GM12865 (cell line): ENCODE measurements at regions not wholly inside any gene's neighbourhood (a gene's known extent, or its start where the extent isn't known, plus 50 kb on each side); places are given as distances from the start of the nearest gene placed in this dataset.

Experiments used
- DNase-seq: peaks from one replicate; pipeline ENCODE4 v3.0.0; 2010; ENCODE audit warnings: low read depth
- H3K4me3 ChIP-seq: 2 replicates; pipeline ENCODE4 v1.5.1; 2011; ENCODE audit warnings: mild to moderate bottlenecking, low read depth, low read length, control low read depth
- TF ChIP-seq, protein P1 (sequence below): IDR thresholded peaks from 2 replicates; pipeline ENCODE4 v1.5.1; 2011; ENCODE audit warnings: low read length, control low read depth, low read depth, inconsistent platforms; ENCODE audit not compliant: insufficient read depth; ENCODE audit errors: missing control alignments

DNA sequence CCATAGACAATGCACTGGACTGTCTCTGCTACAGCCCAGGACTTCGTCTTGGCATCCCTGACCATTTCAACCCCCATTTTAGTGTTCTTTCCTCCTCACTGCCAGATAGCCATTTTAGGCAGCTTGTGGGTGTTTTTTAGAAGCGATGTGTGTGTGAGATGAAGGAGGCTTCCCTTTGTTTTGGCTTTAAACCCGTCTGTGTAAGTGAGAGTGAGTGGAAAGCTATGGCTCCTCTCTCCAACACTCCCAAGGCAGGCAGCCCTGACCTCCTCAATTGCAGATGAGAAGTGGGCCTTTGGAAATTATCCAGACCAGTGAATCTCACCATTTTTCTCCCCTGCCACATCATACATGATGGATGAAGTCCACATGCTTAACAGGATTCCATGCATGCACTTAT lies 70.3 kb upstream of the PGBD5 start:
- DNase-seq = no peak
- TF ChIP-seq, protein P1, sequence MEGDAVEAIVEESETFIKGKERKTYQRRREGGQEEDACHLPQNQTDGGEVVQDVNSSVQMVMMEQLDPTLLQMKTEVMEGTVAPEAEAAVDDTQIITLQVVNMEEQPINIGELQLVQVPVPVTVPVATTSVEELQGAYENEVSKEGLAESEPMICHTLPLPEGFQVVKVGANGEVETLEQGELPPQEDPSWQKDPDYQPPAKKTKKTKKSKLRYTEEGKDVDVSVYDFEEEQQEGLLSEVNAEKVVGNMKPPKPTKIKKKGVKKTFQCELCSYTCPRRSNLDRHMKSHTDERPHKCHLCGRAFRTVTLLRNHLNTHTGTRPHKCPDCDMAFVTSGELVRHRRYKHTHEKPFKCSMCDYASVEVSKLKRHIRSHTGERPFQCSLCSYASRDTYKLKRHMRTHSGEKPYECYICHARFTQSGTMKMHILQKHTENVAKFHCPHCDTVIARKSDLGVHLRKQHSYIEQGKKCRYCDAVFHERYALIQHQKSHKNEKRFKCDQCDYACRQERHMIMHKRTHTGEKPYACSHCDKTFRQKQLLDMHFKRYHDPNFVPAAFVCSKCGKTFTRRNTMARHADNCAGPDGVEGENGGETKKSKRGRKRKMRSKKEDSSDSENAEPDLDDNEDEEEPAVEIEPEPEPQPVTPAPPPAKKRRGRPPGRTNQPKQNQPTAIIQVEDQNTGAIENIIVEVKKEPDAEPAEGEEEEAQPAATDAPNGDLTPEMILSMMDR = no peak
- H3K4me3 ChIP-seq = no peak overlapping the region

DNA sequence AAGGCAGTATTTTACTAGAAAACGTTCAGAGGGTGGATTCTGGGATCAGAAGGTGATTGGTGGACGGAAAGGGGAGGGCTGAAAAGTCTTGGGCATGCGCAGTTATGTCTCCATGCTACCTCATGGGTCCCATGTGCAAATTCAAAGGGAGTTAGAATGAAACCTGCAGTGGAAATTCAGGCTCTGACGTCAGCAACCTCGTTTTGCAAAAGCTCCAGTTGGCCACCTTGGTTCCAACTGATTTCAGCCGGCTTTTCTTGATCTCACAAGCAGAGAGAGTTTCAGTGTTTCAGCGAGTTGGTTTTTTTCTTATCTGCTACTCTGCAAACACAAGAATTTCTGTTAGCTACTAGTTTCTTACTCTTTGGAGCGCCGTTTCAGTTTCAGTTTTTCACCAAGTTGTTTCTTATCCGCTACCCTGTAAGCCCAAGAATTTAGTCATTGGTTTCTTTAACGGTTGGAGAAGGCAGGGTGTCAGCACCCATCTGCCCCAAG lies 69.8 kb upstream of the PGBD5 start:
- DNase-seq = peak; percentile 76
- peak overlapping the region; percentile 18 for H3K4me3 ChIP-seq
- TF ChIP-seq, protein P1 = no peak

DNA sequence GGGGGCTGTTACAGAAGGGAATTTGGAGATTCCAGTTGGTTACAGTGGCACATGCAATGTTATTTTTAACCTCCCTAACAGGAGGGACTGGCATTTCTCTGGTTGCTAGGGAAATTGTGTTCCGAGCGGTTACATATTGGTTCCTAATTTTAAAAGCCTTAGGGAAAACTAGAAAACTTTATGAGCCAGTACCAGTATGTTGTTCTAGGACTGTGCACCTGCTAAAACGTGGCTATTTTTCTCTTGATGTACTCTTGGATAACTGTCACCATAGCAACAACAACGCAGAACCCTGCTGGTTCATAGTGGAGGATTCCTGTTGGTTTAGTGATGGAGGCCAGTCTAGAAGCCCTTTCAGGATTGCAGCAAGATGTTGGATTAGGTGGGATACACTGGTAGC lies 68.9 kb upstream of the PGBD5 start:
- no peak for DNase-seq
- TF ChIP-seq, protein P1 = no peak
- no peak overlapping the region for H3K4me3 ChIP-seq

DNA sequence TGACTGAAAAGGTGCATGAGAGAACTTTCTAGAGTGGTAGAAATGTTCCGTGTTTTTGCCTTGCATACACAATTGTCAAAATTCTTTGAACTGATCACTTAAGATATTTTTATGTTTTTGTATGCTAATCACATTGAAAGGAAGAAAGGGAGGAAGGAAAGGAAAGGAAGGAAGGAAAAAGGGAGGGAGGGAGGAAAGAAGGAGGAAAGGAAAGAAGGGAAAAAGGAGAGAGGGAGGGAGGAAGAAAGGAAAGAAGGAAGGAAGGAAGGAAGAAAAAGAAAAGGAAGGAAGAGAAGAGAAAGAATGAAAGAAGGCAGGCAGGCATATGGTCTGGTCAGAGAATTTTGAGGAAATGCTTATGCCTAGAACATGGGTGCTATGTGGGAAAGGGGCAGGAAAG lies 68.4 kb upstream of the PGBD5 start:
- TF ChIP-seq, protein P1 = no peak
- H3K4me3 ChIP-seq = no peak overlapping the region
- no peak for DNase-seq

DNA sequence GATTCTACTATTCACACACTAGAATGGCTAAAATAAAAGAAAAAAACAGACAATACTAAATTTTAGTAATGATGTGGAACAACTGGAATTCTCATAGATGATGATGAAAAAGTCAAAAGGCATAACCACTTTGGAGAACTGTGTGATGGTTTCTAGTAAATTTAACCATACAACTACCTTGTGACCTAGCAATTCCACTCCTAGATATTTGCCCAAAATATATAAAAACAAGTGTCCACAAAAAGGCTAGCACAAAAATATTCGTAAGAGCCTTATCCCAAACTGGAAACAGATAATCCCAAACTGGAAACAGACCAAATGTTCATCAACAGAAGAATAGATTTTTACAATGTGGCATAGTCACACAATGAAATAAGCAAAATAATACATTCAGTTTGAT lies 67.9 kb upstream of the PGBD5 start:
- no peak for DNase-seq
- TF ChIP-seq, protein P1 = no peak
- no peak overlapping the region for H3K4me3 ChIP-seq

DNA sequence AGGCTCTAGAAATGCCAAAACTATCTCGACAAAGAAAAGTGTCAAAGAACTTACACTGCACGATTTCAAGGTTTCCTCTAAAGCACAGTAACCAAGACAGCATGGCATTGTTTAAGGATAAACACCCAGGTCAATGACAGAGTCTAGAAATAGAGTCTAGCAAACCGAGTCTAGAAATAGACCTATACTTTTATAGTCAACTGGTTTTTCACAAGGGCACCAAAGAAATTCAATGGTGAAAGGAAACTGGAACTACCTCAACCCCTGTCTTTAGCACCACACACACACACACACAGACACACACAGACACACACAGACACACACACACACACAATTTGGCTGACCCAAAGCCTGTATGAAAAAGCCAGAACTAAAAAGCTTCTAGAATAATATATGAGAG lies 67.1 kb upstream of the PGBD5 start:
- no peak for DNase-seq
- TF ChIP-seq, protein P1 = no peak
- H3K4me3 ChIP-seq = no peak overlapping the region

DNA sequence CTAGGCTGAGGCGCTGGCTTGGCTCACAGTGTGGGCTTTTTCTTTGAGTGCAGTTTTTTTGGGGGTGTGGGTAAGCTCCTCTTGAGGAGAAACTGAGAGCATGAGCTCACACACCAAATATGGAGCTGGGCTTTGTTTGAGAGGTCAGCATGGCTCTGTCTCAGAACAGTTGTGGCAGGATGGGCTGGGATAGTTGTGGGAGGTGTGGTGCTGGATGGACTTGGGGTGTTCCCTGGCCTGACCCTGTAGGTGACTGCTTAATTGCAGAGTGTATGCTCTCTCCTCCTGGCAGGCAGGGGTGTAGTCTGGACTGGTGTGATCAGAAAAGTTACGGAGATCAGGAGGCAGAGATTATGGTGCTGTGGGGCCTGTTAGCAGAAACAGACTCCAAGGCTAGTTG lies 64.3 kb upstream of the PGBD5 start:
- no peak overlapping the region for H3K4me3 ChIP-seq
- TF ChIP-seq, protein P1 = no peak
- DNase-seq = no peak
